ENCODE measurements at regions not wholly inside any gene's neighbourhood (a gene's known extent, or its start where the extent isn't known, plus 50 kb on each side); places are given as distances from the start of the nearest gene placed in this dataset.

- TF ChIP-seq TCF7L2 (IDR thresholded peaks at IDR 0.05; ENCODE audit: borderline replicate concordance, extremely low read depth, insufficient read depth, insufficient read length) = no peak
- no peak for TF ChIP-seq EZH2 (IDR thresholded peaks at IDR 0.05)
- TF ChIP-seq, protein P1, sequence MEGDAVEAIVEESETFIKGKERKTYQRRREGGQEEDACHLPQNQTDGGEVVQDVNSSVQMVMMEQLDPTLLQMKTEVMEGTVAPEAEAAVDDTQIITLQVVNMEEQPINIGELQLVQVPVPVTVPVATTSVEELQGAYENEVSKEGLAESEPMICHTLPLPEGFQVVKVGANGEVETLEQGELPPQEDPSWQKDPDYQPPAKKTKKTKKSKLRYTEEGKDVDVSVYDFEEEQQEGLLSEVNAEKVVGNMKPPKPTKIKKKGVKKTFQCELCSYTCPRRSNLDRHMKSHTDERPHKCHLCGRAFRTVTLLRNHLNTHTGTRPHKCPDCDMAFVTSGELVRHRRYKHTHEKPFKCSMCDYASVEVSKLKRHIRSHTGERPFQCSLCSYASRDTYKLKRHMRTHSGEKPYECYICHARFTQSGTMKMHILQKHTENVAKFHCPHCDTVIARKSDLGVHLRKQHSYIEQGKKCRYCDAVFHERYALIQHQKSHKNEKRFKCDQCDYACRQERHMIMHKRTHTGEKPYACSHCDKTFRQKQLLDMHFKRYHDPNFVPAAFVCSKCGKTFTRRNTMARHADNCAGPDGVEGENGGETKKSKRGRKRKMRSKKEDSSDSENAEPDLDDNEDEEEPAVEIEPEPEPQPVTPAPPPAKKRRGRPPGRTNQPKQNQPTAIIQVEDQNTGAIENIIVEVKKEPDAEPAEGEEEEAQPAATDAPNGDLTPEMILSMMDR (IDR thresholded peaks at IDR 0.05 in 2 of 3, conservative IDR thresholded peaks at IDR 0.05 in 1 of 3; ENCODE audit: borderline replicate concordance in 1 of 3, insufficient read depth in 1 of 3, low read depth in 2 of 3, low read length in 2 of 3) = no peak
- no peak for TF ChIP-seq YY1 (IDR thresholded peaks at IDR 0.05; ENCODE audit: extremely low read depth, insufficient replicate concordance, low read depth, low read length)
- TF ChIP-seq, protein P2, sequence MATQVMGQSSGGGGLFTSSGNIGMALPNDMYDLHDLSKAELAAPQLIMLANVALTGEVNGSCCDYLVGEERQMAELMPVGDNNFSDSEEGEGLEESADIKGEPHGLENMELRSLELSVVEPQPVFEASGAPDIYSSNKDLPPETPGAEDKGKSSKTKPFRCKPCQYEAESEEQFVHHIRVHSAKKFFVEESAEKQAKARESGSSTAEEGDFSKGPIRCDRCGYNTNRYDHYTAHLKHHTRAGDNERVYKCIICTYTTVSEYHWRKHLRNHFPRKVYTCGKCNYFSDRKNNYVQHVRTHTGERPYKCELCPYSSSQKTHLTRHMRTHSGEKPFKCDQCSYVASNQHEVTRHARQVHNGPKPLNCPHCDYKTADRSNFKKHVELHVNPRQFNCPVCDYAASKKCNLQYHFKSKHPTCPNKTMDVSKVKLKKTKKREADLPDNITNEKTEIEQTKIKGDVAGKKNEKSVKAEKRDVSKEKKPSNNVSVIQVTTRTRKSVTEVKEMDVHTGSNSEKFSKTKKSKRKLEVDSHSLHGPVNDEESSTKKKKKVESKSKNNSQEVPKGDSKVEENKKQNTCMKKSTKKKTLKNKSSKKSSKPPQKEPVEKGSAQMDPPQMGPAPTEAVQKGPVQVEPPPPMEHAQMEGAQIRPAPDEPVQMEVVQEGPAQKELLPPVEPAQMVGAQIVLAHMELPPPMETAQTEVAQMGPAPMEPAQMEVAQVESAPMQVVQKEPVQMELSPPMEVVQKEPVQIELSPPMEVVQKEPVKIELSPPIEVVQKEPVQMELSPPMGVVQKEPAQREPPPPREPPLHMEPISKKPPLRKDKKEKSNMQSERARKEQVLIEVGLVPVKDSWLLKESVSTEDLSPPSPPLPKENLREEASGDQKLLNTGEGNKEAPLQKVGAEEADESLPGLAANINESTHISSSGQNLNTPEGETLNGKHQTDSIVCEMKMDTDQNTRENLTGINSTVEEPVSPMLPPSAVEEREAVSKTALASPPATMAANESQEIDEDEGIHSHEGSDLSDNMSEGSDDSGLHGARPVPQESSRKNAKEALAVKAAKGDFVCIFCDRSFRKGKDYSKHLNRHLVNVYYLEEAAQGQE (IDR thresholded peaks at IDR 0.05; ENCODE audit: low read depth) = no peak
- no peak for TF ChIP-seq ZNF274 (IDR thresholded peaks at IDR 0.05; ENCODE audit: low read depth, low read length)
- TF ChIP-seq POLR2AphosphoS5 (IDR thresholded peaks at IDR 0.05; ENCODE audit: low read depth, low read length) = no peak
- TF ChIP-seq POLR2A (IDR thresholded peaks at IDR 0.05; ENCODE audit: borderline replicate concordance, extremely low read depth, insufficient read depth, insufficient read length) = no peak
- TF ChIP-seq ATF3 (IDR thresholded peaks at IDR 0.05) = no peak
- TF ChIP-seq, protein P3, sequence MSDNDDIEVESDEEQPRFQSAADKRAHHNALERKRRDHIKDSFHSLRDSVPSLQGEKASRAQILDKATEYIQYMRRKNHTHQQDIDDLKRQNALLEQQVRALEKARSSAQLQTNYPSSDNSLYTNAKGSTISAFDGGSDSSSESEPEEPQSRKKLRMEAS (IDR thresholded peaks at IDR 0.05) = no peak
- TF ChIP-seq SP1 (IDR thresholded peaks at IDR 0.05; ENCODE audit: low read depth) = no peak
These were observed 68.9 kb upstream of the CTNNBL1 start for GRCh38 chr20:37624963-37625362.

Data from HCT116 (cell line).